GM21390 (cell line): ENCODE measurements at regions not wholly inside any gene's neighbourhood (a gene's known extent, or its start where the extent isn't known, plus 50 kb on each side); places are given as distances from the start of the nearest gene placed in this dataset.
"Not testable (repeated sequence)": the region's sequence is repeated elsewhere in the genome, so short reads cannot be mapped to it uniquely, and the experiment has no call there.

Source experiments
- ATAC-seq: cut with Tn5 transposase; IDR thresholded peaks from one replicate; pipeline ENCODE4 v1.9.1; 2021; ENCODE audit not compliant: unreplicated experiment

GRCh38 chr17:71779482-71779881 is 341.3 kb upstream of the SOX9 start:
- ATAC-seq: no peak

- no peak for ATAC-seq
Observed at GRCh38 chr17:71780596-71780995, 340.2 kb upstream of the SOX9 start.

- ATAC-seq: not testable (repeated sequence)
Observed at GRCh38 chr17:71782021-71782420, 338.8 kb upstream of the SOX9 start.

GRCh38 chr17:71790791-71791190 is 330.0 kb upstream of the SOX9 start:
- no peak for ATAC-seq

- ATAC-seq: no peak
Observed at GRCh38 chr17:71791311-71791710, 329.5 kb upstream of the SOX9 start.

GRCh38 chr17:71792966-71793365 is 327.9 kb upstream of the SOX9 start:
- no peak for ATAC-seq

GRCh38 chr17:71793518-71793917 is 327.3 kb upstream of the SOX9 start:
- ATAC-seq: no peak

- no peak for ATAC-seq
Observed at GRCh38 chr17:71798701-71799100, 322.1 kb upstream of the SOX9 start.

GRCh38 chr17:71799657-71800056 is 321.2 kb upstream of the SOX9 start:
- ATAC-seq: no peak

- no peak for ATAC-seq
Observed at GRCh38 chr17:71801301-71801700, 319.5 kb upstream of the SOX9 start.

GRCh38 chr17:71802663-71803062 is 318.2 kb upstream of the SOX9 start:
- no peak for ATAC-seq

GRCh38 chr17:71803656-71804284 is 317.1 kb upstream of the SOX9 start:
- ATAC-seq: no peak

- ATAC-seq: no peak
Observed at GRCh38 chr17:71809537-71809936, 311.3 kb upstream of the SOX9 start.

GRCh38 chr17:71813861-71814260 is 307.0 kb upstream of the SOX9 start:
- not testable (repeated sequence) for ATAC-seq

GRCh38 chr17:71821511-71821910 is 299.3 kb upstream of the SOX9 start:
- ATAC-seq: no peak

- ATAC-seq: no peak
Observed at GRCh38 chr17:71824671-71825070, 296.1 kb upstream of the SOX9 start.

GRCh38 chr17:71825687-71826086 is 295.1 kb upstream of the SOX9 start:
- no peak for ATAC-seq

GRCh38 chr17:71828182-71828596 is 292.6 kb upstream of the SOX9 start:
- no peak for ATAC-seq

GRCh38 chr17:71830866-71831265 is 290.0 kb upstream of the SOX9 start:
- no peak for ATAC-seq

- ATAC-seq: no peak
Observed at GRCh38 chr17:71842986-71843385, 277.8 kb upstream of the SOX9 start.

- no peak for ATAC-seq
Observed at GRCh38 chr17:71845337-71845736, 275.5 kb upstream of the SOX9 start.

GRCh38 chr17:71846561-71847110 is 274.2 kb upstream of the SOX9 start:
- no peak for ATAC-seq
